GM23338 (cell line): ENCODE measurements at regions not wholly inside any gene's neighbourhood (a gene's known extent, or its start where the extent isn't known, plus 50 kb on each side); places are given as distances from the start of the nearest gene placed in this dataset.

Experiments
- ATAC-seq: fragments of 200-7000 bp; cut with Tn5 transposase; 3 replicates; pipeline ENCODE4 v1.9.1; 2020
- DNase-seq: peaks from one replicate; pipeline ENCODE4 v3.0.0-alpha.2; 2015; ENCODE audit warnings: low spot score
- H2AFZ ChIP-seq: fragments of 200-600 bp; sonication (generic); 2 replicates; pipeline ENCODE4 v1.8.0; 2016; ENCODE audit warnings: antibody characterized with exemption, mild to moderate bottlenecking, moderate library complexity
- H3F3A ChIP-seq: fragments of 200-600 bp; sonication (generic); replicated peaks from 2 replicates; pipeline ENCODE4 v1.8.0; 2017; ENCODE audit warnings: antibody characterized with exemption, mixed run types, low read depth
- H3K27ac ChIP-seq: fragments of 200-600 bp; sonication (generic); 2 replicates; pipeline ENCODE4 v1.6.1; 2016; ENCODE audit warnings: low read depth
- H3K27me3 ChIP-seq: fragments of 200-600 bp; sonication (generic); 2 replicates; pipeline ENCODE4 v1.8.0; 2016; ENCODE audit warnings: mild to moderate bottlenecking, mixed run types, moderate library complexity; ENCODE audit not compliant: insufficient read depth
- H3K36me3 ChIP-seq: fragments of 200-600 bp; sonication (generic); 2 replicates; pipeline ENCODE4 v1.8.0; 2016; ENCODE audit warnings: mild to moderate bottlenecking; ENCODE audit not compliant: insufficient read depth
- H3K4me1 ChIP-seq: fragments of 200-600 bp; sonication (generic); 2 replicates; pipeline ENCODE4 v1.8.0; 2016; ENCODE audit warnings: mild to moderate bottlenecking, moderate library complexity; ENCODE audit not compliant: insufficient read depth
- H3K4me2 ChIP-seq: fragments of 200-600 bp; sonication (generic); 2 replicates; pipeline ENCODE4 v1.7.1; 2017; ENCODE audit warnings: mixed run types
- H3K4me3 ChIP-seq: fragments of 200-600 bp; sonication (generic); 2 replicates; pipeline ENCODE4 v1.6.1; 2016; ENCODE audit warnings: mixed run types
- H3K79me2 ChIP-seq: fragments of 200-600 bp; sonication (generic); replicated peaks from 2 replicates; pipeline ENCODE4 v1.8.0; 2017; ENCODE audit warnings: mild to moderate bottlenecking; ENCODE audit not compliant: insufficient read depth
- H3K9me2 ChIP-seq: fragments of 200-600 bp; sonication (generic); 2 replicates; pipeline ENCODE4 v1.8.0; 2017; ENCODE audit not compliant: insufficient read depth
- H4K20me1 ChIP-seq: fragments of 200-600 bp; sonication (generic); replicated peaks from 2 replicates; pipeline ENCODE4 v1.8.0; 2017; ENCODE audit warnings: mild to moderate bottlenecking; ENCODE audit not compliant: insufficient read depth
- H3K27ac Mint-ChIP-seq: 2 replicates; pipeline ENCODE4 v1.8.0; 2020; ENCODE audit warnings: inconsistent platforms, mild to moderate bottlenecking, moderate library complexity, mixed read lengths
- H3K27me3 Mint-ChIP-seq: 3 replicates; pipeline ENCODE4 v1.8.0; 2022; ENCODE audit warnings: low read depth, mild to moderate bottlenecking, moderate library complexity, mixed read lengths, inconsistent platforms; ENCODE audit not compliant: insufficient read depth, poor library complexity
- H3K36me3 Mint-ChIP-seq: 3 replicates; pipeline ENCODE4 v1.8.0; 2021; ENCODE audit warnings: low read depth, mild to moderate bottlenecking, inconsistent platforms, moderate library complexity, mixed read lengths
- H3K4me1 Mint-ChIP-seq: 3 replicates; pipeline ENCODE4 v1.8.0; 2020; ENCODE audit warnings: mild to moderate bottlenecking, inconsistent platforms, mixed read lengths
- H3K4me3 Mint-ChIP-seq: 3 replicates; pipeline ENCODE4 v1.8.0; 2021; ENCODE audit warnings: moderate library complexity, mild to moderate bottlenecking, inconsistent platforms, mixed read lengths
- H3K9me3 Mint-ChIP-seq: 3 replicates; pipeline ENCODE4 v1.8.0; 2020; ENCODE audit warnings: moderate library complexity, mild to moderate bottlenecking, inconsistent platforms, mixed read lengths
- CREB1 ChIP-seq: fragments of 250-450 bp; sonication (Bioruptor Pico); IDR thresholded peaks from 2 replicates; pipeline ENCODE4 v1.5.0; 2020; ENCODE audit warnings: low read depth, mild to moderate bottlenecking, moderate library complexity
- EZH2 ChIP-seq: fragments of 200-600 bp; sonication (generic); IDR thresholded peaks from one replicate; pipeline ENCODE4 v1.8.0; 2017; ENCODE audit warnings: antibody characterized with exemption, mild to moderate bottlenecking, low read depth; ENCODE audit not compliant: unreplicated experiment
- EZH2phosphoT487 ChIP-seq: fragments of 200-600 bp; sonication (generic); IDR thresholded peaks from one replicate; pipeline ENCODE4 v1.8.1; 2018; ENCODE audit warnings: antibody characterized with exemption; ENCODE audit not compliant: unreplicated experiment
- JUNB ChIP-seq: IDR thresholded peaks from one replicate; pipeline ENCODE4 v1.6.1; 2016; ENCODE audit warnings: antibody characterized with exemption; ENCODE audit not compliant: unreplicated experiment
- NANOG ChIP-seq: IDR thresholded peaks from 2 replicates; pipeline ENCODE4 v1.6.1; 2016; ENCODE audit warnings: antibody characterized with exemption, borderline replicate concordance
- POLR2AphosphoS5 ChIP-seq: IDR thresholded peaks from 2 replicates; pipeline ENCODE4 v1.6.1; 2016; ENCODE audit warnings: antibody characterized with exemption, low read depth
- REST ChIP-seq: IDR thresholded peaks from one replicate; pipeline ENCODE4 v1.6.1; 2018; ENCODE audit warnings: antibody characterized with exemption; ENCODE audit not compliant: unreplicated experiment
- STAT1 ChIP-seq: IDR thresholded peaks from one replicate; pipeline ENCODE4 v1.6.1; 2016; ENCODE audit warnings: antibody characterized with exemption; ENCODE audit not compliant: unreplicated experiment
- ZNF114 ChIP-seq: fragments of 250-450 bp; sonication (Bioruptor Pico); IDR thresholded peaks from 2 replicates; pipeline ENCODE4 v1.5.0; 2020; ENCODE audit warnings: mild to moderate bottlenecking, moderate library complexity
- TF ChIP-seq, protein P1 (sequence below), 2 experiments: fragments of 200-600 bp in 1 of 2; sonication (generic) in 1 of 2; conservative IDR thresholded peaks; 2 replicates each; pipeline versions ENCODE4 v1.5.1 to v1.6.1; 2016 to 2017; ENCODE audit warnings: antibody characterized with exemption in 2 of 2, low read depth in 2 of 2, mild to moderate bottlenecking in 2 of 2, moderate library complexity in 1 of 2
- TF ChIP-seq, protein P2 (sequence below): IDR thresholded peaks from 2 replicates; pipeline ENCODE4 v1.6.1; 2016; ENCODE audit warnings: antibody characterized with exemption

DNA sequence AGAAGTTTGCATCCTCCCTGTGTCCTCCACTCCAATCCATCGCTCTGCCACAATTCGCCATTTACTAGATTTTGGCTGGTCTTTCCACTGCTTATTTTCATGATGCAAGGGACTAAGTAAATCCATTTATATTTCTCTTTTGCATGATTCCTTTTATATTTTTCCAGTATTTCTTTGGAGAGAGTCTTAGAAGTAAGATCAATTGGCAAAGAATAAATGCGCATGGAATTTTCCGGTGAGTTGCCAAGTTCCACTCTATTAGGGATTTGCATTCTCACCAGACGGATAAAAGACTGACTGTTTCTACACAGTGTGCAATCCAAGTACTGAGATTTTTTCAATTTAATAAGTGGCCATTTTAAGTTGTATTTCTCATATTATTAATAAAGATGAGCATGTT is 91.7 kb upstream of the PHACTR3 start (continued):
- no peak for TF ChIP-seq REST
- TF ChIP-seq, protein P1, sequence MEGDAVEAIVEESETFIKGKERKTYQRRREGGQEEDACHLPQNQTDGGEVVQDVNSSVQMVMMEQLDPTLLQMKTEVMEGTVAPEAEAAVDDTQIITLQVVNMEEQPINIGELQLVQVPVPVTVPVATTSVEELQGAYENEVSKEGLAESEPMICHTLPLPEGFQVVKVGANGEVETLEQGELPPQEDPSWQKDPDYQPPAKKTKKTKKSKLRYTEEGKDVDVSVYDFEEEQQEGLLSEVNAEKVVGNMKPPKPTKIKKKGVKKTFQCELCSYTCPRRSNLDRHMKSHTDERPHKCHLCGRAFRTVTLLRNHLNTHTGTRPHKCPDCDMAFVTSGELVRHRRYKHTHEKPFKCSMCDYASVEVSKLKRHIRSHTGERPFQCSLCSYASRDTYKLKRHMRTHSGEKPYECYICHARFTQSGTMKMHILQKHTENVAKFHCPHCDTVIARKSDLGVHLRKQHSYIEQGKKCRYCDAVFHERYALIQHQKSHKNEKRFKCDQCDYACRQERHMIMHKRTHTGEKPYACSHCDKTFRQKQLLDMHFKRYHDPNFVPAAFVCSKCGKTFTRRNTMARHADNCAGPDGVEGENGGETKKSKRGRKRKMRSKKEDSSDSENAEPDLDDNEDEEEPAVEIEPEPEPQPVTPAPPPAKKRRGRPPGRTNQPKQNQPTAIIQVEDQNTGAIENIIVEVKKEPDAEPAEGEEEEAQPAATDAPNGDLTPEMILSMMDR (conservative IDR thresholded peaks at IDR 0.05; ENCODE audit: low read depth in 2 of 2): no peak
- TF ChIP-seq NANOG: no peak
- TF ChIP-seq EZH2phosphoT487: no peak
- no peak for TF ChIP-seq POLR2AphosphoS5
- TF ChIP-seq ZNF114: no peak
- TF ChIP-seq JUNB: no peak

DNA sequence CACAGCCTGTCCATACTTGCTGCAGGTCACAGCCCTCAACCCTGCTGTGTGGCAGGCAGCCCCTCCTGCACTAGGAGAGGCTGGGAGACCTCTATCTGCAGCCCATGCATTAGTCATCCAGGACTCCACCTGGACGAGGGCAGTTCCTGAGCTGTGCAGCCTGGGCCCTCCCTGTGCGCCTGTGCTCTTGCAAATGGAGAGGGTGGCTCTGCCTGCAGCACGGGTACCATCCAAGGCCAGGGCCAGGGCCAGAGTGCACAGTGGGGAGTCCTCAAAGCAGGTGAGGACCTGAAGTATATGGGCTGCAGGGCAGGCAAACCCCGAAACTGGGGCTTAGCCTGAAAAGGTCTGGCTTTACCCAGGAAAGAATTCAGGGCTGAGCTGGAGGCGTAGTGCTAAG is 89.8 kb upstream of the PHACTR3 start:
- no peaks in the 10 kb centered on the region for H3F3A ChIP-seq
- H3K4me1 ChIP-seq: no peaks in the 10 kb centered on the region; the same call in 1 of the 2 replicates
- no peaks in the 10 kb centered on the region for H3K36me3 ChIP-seq
- H3K4me3 ChIP-seq: no peak overlapping the region
- no peaks in the 10 kb centered on the region for H4K20me1 ChIP-seq
- no peak overlapping the region for H3K27ac ChIP-seq
- ATAC-seq (peak; percentile 12), DNase-seq (no peak)
- H3K79me2 ChIP-seq: no peaks in the 10 kb centered on the region
- no peaks in the 10 kb centered on the region for H3K27me3 ChIP-seq
- H2AFZ ChIP-seq: no peak overlapping the region
- peak overlapping the region; percentile 66; the same call in 1 of the 3 replicates for H3K4me3 Mint-ChIP-seq
- H3K27ac Mint-ChIP-seq: no peak overlapping the region
- H3K4me1 Mint-ChIP-seq: peaks cover 4% of the 10 kb centered on the region; the same call in 2 of the 3 replicates
- no peaks in the 10 kb centered on the region for H3K9me2 ChIP-seq
- H3K36me3 Mint-ChIP-seq: no peaks in the 10 kb centered on the region
- H3K9me3 Mint-ChIP-seq: no peaks in the 10 kb centered on the region; the same call in 2 of the 3 replicates
- H3K4me2 ChIP-seq: no peak overlapping the region
- H3K27me3 Mint-ChIP-seq: peaks cover 11% of the 10 kb centered on the region
- TF ChIP-seq EZH2: no peak
- TF ChIP-seq ZNF114: no peak
- no peak for TF ChIP-seq REST
- TF ChIP-seq STAT1: no peak
- no peak for TF ChIP-seq CREB1
- TF ChIP-seq, protein P2, sequence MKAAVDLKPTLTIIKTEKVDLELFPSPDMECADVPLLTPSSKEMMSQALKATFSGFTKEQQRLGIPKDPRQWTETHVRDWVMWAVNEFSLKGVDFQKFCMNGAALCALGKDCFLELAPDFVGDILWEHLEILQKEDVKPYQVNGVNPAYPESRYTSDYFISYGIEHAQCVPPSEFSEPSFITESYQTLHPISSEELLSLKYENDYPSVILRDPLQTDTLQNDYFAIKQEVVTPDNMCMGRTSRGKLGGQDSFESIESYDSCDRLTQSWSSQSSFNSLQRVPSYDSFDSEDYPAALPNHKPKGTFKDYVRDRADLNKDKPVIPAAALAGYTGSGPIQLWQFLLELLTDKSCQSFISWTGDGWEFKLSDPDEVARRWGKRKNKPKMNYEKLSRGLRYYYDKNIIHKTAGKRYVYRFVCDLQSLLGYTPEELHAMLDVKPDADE: no peak
- TF ChIP-seq, protein P1 (conservative IDR thresholded peaks at IDR 0.05; ENCODE audit: low read depth in 2 of 2): no peak
- TF ChIP-seq JUNB: no peak
